Omental fat pad (tissue), 3 donors: ENCODE measurements at regions not wholly inside any gene's neighbourhood (a gene's known extent, or its start where the extent isn't known, plus 50 kb on each side); places are given as distances from the start of the nearest gene placed in this dataset.

ENCODE experiments used
- ATAC-seq: fragments of 150-250 bp; one replicate; pipeline ENCODE4 v1.9.1; 2016; ENCODE audit warnings: mild to moderate bottlenecking, moderate library complexity; ENCODE audit not compliant: low FRiP score
- DNase-seq: peaks from one replicate; pipeline ENCODE4 v3.0.0-alpha.2; 2019; ENCODE audit warnings: low spot score
- CTCF ChIP-seq, 3 donors: fragments of 450-650 bp; IDR thresholded peaks; one replicate each; pipeline ENCODE4 v1.5.1; 2016 to 2017; ENCODE audit warnings: antibody characterized with exemption in 3 of 3, mild to moderate bottlenecking in 3 of 3, moderate library complexity in 2 of 3

DNA sequence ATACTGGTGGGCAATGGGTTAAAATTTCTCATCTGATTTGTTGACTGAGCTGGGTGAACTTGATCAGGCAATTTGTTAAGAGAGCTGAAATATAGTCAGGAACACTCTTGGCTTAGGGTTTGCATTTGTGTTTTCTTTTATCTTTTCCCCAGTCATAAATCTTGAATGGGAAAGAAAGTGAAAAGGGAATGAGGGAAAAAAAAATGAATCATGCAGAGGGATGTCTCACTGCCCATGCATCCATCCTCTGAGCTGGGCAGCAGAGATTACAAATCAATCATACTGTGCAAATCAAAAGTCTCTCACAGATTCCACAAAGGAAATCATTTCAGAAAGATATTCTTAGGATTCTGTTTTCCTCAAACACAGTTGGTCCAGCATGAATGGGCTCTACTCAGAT, 174.2 kb upstream of the MPPED2 start:
- ATAC-seq (no peak), DNase-seq (no peak)
- no peak for TF ChIP-seq CTCF (IDR thresholded peaks at IDR 0.05)

- no peak for ATAC-seq
- DNase-seq: no peak
Observed at GRCh38 chr11:30758946-30759504, 172.9 kb upstream of the MPPED2 start.

DNA sequence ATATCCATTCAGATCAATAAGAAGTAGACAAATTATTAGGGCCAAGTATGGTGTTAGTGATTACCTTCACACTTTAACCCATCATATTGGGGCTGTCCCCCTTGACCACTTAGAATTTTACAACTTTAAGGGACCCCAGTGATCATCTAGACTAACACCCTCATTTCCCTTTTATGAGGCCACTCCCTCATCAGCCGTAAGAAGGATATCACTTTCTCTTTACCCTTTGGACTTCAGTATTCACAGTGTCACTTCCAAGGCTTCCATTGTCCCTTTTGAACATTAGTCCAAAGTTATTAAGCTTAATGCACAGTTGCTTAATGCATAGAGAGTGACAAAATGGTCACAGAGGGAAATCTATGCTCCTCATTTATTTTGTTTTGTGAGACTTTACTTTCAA, 172.4 kb upstream of the MPPED2 start:
- DNase-seq: no peak
- ATAC-seq: no peak
- no peak for TF ChIP-seq CTCF (IDR thresholded peaks at IDR 0.05)

More at GRCh38 chr11:30758946-30759504, 172.9 kb upstream of the MPPED2 start:
- TF ChIP-seq CTCF (IDR thresholded peaks at IDR 0.05): no peak

- no peak for TF ChIP-seq CTCF (IDR thresholded peaks at IDR 0.05)
- ATAC-seq: no peak
- DNase-seq: no peak
Observed at GRCh38 chr11:30758012-30758411, 171.9 kb upstream of the MPPED2 start.

DNA sequence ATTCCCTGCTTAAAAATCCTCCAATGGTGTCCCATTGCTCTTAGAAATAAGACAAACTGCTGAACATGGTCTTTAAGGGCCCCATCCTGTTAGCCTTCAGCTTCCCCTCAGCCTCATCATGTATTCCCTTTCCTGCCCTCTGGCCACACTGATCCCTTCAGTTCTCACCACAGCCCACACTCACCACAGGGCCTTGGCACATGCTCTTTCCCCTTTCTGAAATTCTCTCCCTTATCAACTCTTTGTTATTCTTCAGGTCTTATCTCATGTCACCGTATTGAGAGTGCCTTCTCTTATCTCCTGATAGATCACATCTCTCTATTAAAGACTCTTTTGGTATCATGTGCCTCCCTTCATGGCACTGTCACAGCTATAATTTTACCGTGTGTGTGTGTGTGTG, 167.8 kb upstream of the MPPED2 start:
- no peak for TF ChIP-seq CTCF (IDR thresholded peaks at IDR 0.05)
- no peak for ATAC-seq
- no peak for DNase-seq

GRCh38 chr11:30753504-30753903, 167.4 kb upstream of the MPPED2 start:
- no peak for ATAC-seq
- TF ChIP-seq CTCF (IDR thresholded peaks at IDR 0.05): no peak
- no peak for DNase-seq

DNA sequence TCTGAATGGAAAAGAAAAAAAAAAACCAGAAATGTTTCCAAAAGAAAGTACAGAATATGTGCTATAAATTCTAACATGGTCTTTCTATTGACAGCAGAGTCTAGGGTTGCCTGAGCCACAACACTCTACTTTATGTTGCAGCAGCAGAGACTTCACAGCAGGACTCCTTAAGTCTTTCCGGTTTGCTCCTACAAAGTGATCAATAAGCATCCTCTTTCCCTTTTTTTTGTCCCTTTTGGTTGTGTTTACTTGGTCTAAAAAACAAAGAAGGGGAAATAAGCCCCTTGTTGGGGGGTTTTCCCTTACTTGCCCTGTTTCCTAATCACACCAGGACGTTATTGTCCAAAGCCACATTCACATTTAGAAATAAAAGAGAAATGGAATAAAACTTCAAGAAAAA, 163.1 kb upstream of the MPPED2 start:
- no peak for ATAC-seq
- TF ChIP-seq CTCF (IDR thresholded peaks at IDR 0.05): no peak

More for the DNA sequence above, 163.1 kb upstream of the MPPED2 start:
- no peak for DNase-seq
